ENCODE measurements at regions not wholly inside any gene's neighbourhood (a gene's known extent, or its start where the extent isn't known, plus 50 kb on each side); places are given as distances from the start of the nearest gene placed in this dataset.
"Not testable (repeated sequence)": the region's sequence is repeated elsewhere in the genome, so short reads cannot be mapped to it uniquely, and the experiment has no call there.

DNA sequence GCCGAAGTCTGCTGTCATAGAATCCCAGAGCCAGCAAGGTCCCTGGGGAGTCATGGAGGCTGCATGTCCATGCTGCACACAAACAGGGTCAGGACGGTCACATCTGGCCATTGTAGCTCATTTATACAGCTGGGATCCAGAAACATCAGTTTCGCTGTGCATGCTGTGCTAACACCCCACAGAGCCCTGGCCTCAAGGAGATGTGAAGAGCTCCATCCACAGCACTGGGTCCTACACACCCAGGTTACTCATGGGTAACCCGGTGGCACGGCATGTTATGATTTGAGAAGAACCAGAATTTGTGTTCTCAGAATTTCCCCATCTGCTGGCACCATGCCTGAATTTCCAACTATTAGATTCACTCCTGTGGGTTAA, 146.3 kb upstream of the ARHGAP20 start:
- Histone ChIP-seq H3K27ac (peak overlapping the region in 1 of 21 experiments; percentile 42), H3K4me3 (no peak overlapping the region)

DNA sequence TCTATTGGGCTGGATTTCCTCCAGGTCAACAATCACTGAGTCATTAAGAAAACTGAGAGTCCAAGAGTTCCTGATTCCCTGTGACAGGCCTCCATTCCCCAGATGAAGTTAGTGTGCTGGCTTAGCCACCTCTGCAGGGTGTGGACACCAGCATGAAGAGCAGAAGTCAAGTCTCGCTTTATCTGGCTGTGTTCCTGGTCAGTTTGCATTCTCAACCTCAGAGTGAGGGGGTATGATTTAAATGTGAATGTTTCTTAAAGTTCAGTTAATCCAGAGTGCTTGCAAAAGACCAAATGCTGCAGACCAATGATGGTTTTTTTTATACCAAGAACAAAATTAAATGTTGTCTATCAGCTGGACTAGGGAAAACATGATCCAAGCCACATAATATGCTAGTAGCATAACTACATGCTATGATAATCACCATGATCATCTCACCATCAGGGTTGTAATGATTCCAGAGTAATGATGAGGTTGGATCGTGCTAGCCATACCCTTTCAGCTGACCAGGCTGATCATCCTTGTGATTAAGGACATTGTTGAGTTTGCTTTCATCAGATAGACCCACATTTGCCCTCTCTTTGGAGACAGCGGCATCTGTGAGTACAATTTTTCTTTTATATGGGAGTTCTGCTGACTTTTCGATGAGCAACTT, 145.8 kb upstream of the ARHGAP20 start:
- peak overlapping the region in 2 of 21 experiments; percentile 33 to 42 for H3K27ac ChIP-seq
- H3K4me3 ChIP-seq: no peak overlapping the region

DNA sequence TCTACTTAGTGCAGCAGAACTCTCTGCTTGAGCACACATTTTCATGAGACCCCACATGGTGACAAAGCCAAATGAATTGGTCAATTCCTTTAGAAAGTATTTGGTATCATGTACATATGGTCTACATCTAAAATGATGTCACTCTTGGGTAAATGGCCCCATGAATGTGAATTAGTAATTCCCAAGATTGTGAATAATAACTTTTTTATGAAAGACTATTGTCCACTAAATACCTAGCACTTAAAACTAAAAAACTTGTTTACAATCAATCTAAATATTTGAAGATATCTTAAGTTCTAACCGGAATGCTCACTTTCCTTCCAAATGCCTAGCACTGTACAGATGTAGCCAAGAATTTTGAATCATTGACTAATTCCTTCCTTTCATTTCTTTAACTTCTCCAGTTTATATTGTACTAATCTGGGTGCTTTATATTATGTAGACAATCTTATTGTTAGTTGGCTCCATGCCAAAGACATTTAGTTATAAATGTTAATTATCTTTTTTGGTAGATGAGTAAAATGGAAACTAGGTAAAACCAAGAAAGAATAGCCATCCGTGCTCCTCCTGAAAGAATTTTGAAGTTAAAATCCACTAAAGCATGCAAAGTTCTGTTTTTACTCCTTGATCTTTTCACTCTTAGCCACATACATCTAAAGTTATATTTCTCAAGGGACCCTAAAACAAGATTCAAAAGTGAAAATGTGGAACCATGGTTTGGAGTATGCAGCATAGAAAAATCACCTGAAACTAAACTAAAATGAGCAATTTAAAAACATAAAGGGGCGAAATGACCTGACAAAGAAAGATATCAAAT, 145.0 kb upstream of the ARHGAP20 start:
- Histone ChIP-seq H3K4me3 (no peak overlapping the region), H3K27ac (peak overlapping the region in 1 of 21 experiments; percentile 33)

DNA sequence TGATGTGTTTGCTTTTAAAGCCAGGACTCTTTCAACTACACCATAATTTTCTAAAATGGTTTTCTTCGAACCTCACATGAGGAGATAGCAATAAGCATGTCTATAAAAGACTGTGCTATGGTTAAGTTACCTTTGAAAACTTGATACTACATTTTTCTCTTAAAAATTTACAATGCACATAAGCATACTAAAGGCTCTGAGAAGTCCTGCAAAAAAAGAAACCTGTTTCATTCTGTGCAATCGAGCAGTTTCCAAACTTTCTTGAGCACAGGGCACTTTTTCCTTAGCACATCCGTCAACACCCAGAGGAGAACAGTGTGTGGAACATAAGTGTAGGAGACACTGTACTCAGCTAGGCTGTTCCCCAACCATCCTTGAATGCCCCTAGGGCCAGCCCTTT, 144.1 kb upstream of the ARHGAP20 start:
- H3K27ac ChIP-seq: no peak overlapping the region

DNA sequence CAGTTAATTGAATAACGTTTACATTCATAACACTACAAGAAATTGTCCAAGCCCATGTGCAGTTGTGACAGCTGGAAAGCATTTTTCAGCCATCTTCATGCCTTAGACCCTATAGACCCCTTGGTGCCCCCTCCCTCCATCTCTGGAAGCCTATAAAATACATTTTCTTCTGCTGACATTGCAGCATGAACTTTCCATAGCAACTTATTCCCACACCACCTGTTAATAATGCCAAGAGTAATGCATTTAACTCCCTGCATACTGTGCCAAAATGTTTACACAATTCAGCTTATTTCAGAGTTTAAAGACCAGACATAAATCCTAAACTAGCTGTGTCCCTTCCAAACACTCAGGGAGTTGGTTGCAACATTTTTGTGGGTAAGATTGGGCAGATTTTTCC, 143.0 kb upstream of the ARHGAP20 start:
- no peak overlapping the region for H3K4me3 ChIP-seq
- H3K27ac ChIP-seq: no peak overlapping the region

More for the DNA sequence above, 144.1 kb upstream of the ARHGAP20 start:
- H3K4me3 ChIP-seq: no peak overlapping the region

DNA sequence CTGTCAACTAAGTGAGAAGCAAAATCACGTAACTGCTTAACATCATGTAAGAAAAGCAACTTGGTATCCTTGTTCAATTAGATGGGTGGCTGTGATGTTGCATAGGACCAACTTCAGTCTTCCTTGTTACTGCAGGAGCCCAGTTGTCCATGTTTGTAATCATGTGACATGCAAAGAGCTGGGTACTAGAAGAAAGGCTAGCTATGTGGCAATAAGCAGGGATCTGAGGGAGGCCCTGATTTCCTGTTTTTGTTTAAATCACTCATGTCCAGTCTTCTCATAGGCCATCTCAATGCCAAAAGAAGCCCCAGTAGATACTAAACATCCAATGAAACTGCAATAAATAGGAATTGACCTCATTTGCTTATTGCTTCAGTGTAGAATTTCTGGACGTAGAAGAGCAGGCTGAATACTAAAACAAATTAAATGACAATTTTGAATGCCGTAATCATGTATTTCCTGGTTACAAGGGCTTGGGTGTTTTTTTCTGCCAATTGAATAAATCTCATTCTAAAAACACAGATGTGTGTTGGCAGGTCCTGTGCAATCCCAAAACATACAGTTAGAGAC, 140.8 kb upstream of the ARHGAP20 start:
- Histone ChIP-seq H3K4me3 (no peak overlapping the region), H3K27ac (no peak overlapping the region)

DNA sequence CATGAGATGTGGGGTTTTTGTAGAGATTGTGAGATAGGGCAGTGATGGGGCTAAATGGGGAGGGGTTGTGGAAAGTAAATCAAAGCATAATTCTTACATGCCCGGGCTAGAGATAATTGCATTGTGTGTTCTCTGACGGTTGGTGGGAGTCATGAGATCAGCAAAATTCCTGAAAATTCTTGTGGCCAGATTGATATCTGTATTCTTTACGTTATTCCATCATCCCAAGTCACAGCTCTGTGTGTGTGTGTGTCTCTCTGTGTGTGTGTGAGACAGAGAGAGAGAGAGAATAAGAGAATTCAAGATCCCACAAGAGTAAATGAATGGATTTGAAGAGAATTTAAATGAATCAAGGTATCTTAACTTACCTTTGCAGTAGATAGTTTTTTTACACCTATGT, 138.6 kb upstream of the ARHGAP20 start:
- Histone ChIP-seq H3K4me3 (no peak overlapping the region), H3K27ac (no peak overlapping the region)

DNA sequence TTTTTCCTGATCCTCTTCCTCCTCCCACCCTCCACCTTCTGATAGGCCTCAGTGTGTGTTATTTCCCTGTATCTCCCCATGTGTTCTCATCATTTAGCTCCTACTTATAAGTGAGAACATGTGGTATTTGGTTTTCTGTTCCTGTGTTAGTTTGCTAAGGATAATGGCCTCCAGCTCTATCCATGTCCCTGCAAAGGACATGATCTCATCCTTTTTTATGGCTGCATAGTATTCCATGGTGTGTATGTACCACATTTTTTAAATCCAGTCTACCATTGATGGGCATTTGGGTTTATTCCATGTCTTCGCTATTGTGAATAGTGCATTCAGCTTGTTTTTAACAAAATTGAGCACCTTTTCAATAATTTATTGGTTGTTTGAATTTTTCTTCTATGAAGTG, 130.8 kb upstream of the ARHGAP20 start:
- not testable (repeated sequence) for H3K4me3 ChIP-seq, H3K27ac ChIP-seq

DNA sequence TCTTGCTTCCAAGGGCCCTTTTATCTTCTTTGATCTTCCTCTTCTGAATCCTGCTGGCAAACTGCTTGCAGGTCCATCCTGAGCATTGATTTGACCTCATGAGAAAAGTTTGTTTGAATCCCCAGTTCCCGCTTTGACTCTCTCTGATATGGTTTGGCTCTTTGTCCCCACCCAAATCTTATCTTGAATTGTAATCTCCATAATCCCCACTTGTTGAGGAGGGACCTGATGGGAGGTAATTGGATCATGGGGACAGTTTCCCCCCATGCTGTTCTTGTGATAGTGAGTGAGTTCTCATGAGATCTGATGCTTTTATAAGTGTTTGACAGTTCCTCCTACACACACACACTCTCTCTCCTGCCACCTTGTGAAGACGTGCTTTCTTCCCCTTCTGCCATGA, 126.6 kb upstream of the ARHGAP20 start:
- no peak overlapping the region for H3K27ac ChIP-seq
- no peak overlapping the region for H3K4me3 ChIP-seq

DNA sequence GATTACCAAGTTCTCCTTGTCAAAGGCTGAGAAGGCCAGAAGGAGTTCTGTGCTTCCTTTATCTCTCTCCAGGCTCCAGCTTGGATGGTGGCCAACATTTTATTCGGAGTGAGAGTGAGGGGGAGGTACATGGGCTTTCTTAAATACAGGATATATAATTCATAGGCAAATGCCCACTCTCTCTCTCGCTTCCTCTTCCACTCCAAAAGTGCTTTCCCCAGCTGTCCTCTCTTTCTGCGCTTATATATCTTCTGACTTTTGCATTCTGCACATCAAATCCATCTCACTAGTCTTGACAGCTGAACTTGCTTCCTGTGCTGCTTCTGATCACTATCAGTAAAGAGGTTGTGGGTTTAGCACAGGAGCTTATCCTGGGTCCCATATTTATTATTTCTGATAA, 125.4 kb upstream of the ARHGAP20 start:
- no peak overlapping the region for H3K4me3 ChIP-seq

DNA sequence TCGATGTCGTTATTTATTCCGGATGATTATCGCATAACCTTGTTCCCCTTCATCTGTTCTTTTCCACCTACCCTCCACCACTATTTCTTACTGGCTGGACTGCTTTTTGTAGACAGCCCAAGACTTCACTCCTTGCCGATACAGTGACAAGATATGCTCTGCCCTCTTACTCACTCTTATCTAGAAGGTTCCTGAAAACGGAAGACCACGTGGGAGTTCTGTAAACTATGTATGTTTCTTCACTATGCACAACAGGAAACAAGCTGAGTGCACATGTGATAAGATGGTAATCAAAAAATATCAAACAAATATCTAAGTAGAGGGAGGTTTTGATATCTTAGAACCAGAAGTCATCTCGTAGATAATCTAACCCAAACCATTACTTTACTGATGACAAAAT, 122.9 kb upstream of the ARHGAP20 start:
- Histone ChIP-seq H3K27ac (no peak overlapping the region), H3K4me3 (no peak overlapping the region)

More for the DNA sequence above, 125.4 kb upstream of the ARHGAP20 start:
- H3K27ac ChIP-seq: no peak overlapping the region

DNA sequence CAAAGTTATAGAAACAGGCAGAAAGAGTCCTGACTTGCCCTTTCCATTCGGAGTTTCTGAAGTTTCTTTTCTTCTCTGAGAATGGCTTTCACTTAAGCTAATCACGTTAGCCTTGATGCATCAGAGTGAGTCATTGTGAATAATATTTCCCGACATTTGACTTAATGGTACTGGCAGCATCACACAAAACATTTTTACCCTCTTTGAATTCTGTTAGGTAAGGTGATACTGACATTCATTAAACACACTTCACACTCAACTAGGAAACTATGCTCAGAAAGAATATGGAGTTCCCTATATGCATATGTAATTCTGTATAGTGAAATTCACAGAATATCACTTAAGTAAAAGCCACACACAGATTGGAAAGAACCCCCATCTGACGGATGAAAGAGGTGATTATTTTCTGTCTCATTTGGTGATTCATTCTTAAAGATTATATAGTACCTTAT, 120.8 kb upstream of the ARHGAP20 start:
- Histone ChIP-seq H3K27ac (peak overlapping the region in 3 of 21 experiments; percentile 11 to 48 (median 25)), H3K4me3 (no peak overlapping the region)

DNA sequence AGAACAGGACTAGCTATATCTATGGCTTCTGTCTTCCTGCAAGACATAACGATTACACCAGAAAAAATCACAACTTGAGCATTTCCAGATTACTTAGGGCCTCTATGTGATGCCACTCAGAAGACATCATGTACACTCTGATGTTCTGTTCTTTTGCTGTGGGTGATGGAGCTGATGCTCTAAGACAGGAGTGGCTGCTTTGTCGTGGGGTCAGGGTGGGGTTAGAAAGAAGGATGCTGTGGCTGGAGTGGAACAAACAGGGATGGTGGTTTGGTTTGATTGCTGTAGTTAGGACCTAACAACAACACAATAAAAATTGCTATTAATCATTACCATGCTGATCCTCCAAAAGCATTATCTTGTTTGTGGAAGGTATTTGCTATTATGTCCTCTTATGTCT, 120.3 kb upstream of the ARHGAP20 start:
- peak overlapping the region in 3 of 21 experiments; percentile 11 to 30 (median 25) for H3K27ac ChIP-seq
- H3K4me3 ChIP-seq: no peak overlapping the region

DNA sequence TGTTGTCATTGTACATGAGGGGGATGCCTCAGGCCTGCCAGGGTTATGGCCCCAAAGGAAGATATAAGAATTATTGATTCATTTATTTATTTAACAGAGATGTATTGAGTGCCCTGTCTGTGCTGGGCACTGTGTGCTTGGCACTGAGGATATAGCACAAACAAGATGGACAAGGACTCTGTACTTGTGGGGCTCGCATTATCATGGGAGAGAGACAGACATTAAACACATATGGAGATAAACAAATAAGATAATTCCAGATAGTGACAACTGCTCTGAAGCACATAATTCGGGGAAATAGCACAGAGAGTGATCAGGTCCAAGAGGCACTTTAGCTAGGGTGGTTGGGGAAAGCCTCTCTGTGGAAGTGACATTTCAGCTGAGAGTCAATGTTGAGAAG, 119.8 kb upstream of the ARHGAP20 start:
- Histone ChIP-seq H3K27ac (peak overlapping the region in 2 of 21 experiments; percentile 11 to 25), H3K4me3 (no peak overlapping the region)

DNA sequence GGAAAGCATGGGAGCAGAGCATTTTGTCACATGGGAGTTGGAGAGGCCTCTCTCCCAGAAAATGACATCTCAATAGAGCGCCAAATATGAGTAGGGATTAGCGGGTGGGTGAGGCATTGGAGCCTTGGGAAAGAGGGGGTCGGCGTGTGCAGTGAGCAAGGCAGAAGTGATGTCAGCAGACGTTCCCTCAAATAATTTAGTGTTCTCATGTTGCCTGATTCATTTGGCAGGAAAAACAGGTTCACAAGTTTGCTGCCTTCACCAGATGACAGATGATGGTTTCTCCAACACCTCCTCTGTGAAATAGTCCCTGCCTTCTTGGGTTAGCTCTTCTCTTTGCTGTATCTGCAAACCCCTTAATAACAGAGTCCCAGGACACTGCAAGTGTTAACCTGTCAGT, 118.5 kb upstream of the ARHGAP20 start:
- no peak overlapping the region for H3K4me3 ChIP-seq
- no peak overlapping the region for H3K27ac ChIP-seq

DNA sequence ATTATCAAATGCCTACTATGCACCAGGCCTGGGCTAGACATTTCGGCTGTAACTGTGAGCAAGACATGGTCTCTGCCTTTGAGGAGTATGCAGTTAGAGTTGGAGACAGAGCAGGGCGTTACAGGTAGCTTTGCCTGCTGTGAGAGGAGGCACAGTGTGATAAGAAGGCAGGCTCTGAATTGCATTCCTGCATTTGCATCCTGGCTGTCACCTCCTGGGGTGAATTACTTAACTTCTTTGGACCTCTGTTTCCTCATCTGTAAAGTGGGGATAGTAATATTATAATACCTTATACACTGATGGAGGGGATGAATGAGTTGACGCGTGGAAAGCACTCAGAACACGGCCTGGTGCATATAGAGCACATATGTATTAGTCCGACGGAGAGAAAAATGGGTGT, 118.1 kb upstream of the ARHGAP20 start:
- no peak overlapping the region for H3K4me3 ChIP-seq
- H3K27ac ChIP-seq: no peak overlapping the region

DNA sequence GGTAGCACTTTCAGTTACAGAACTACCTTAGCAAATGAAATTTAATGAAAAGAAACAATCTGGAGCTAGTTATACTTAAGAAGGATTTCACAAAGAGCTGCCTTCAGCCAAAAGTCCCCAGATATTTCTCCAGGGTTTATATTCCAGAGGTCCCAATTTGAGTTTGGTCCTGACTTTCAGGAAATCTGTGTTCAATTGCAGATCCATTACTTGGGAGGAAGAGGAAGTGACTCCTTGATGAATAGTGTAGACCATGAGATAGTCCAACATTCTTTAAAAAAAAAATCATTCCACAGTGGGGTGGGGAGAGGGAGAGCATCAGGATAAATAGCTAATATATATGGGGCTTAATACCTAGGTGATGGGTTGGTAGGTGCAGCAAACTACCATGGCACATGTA, 117.6 kb upstream of the ARHGAP20 start:
- Histone ChIP-seq H3K4me3 (no peak overlapping the region), H3K27ac (no peak overlapping the region)

DNA sequence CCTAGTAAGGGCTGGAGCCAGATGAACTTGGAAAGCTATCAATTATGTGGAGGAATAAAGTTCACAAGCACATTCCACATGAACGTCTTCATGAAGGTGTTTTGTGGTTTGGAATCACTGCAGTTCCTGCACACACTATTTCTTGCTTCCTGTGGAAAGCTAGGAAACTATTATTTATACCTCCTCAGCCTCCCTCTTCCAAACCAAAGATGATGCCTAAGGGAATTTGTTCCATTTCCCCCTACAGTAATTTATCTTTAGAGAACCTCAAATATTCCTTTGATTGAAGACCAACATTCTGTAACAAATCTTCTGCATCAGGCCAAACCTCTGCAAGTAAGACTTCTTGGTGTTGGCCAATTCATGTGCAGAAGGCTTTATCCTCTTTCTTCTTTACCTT, 115.8 kb upstream of the ARHGAP20 start:
- H3K4me3 ChIP-seq: no peak overlapping the region

DNA sequence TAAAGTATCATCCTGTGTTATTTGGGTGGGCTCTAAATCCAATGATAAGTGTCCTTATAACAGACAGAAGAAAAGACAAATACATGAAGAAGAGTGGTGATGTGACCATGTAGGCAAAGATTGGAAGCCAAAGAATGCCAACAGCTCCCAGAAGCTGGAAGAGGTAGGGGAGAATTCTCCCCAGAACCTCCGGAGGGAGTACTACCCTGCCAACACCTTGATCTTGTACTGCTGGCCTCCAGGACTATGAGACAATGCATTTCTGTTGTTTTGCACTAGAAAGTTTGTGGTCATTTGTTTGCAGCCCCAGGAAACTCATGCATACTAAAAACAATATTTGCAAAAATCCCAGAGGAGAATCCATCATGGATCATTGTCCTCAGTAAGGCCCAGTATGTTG, 115.0 kb upstream of the ARHGAP20 start:
- no peak overlapping the region for H3K4me3 ChIP-seq

More for the DNA sequence above, 115.8 kb upstream of the ARHGAP20 start:
- H3K27ac ChIP-seq: no peak overlapping the region

DNA sequence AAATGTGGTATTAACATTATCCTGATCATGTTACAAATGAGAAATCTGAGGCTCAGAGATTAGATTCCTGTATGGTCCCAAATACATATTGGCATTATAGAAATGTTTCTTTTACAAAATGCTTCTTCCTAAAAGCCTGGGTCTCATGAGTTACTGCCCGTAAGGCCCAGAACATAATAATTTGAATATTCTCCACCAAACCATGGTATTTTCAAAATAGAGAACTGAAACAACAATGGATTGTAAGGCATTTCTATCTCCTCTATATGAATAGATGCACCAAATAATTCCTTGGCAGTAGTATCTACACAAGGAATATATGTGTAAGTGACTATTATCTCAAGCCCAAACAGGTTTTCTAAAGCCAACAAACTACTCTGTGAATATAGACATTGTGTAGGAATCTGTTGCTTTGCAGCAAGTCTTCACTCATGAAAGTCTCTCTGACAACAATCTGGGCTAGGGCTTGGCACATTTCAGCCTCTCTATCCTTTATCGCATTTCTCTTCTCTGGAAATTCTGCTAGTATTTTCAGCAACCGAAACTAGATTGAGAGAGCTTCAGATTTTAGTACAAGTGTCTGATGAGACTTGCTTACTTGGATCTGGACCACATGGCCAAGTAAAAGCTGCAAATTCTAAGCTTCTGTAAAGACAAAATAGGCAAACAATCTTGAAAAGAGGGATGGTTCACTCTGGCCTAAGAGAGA, 112.8 kb upstream of the ARHGAP20 start:
- no peak overlapping the region for H3K4me3 ChIP-seq
- no peak overlapping the region for H3K27ac ChIP-seq

More for the DNA sequence above, 115.0 kb upstream of the ARHGAP20 start:
- no peak overlapping the region for H3K27ac ChIP-seq
